Hematopoietic multipotent progenitor cell (in vitro differentiated cells): ENCODE measurements at regions not wholly inside any gene's neighbourhood (a gene's known extent, or its start where the extent isn't known, plus 50 kb on each side); places are given as distances from the start of the nearest gene placed in this dataset.

Experiments
- DNase-seq, 3 donors: peaks; one replicate each; pipeline ENCODE4 v3.0.0-alpha.2; 2011 to 2015; ENCODE audit warnings: low read depth in 2 of 3, low spot score in 2 of 3

GRCh38 chr2:12964904-12965539 is 248.3 kb downstream of the TRIB2 start:
- no peak for DNase-seq

GRCh38 chr2:12965540-12966269 is 249.0 kb downstream of the TRIB2 start:
- peak in 2 of 3 donors; percentile 32 to 67 for DNase-seq

- DNase-seq, result no peak
Measured at GRCh38 chr2:12967804-12968203, 251.1 kb downstream of the TRIB2 start.

- no peak for DNase-seq
Measured at GRCh38 chr2:12968399-12968798, 251.7 kb downstream of the TRIB2 start.

- no peak for DNase-seq
Measured at GRCh38 chr2:12970861-12971260, 254.1 kb downstream of the TRIB2 start.

- DNase-seq, result no peak
Measured at GRCh38 chr2:12971581-12972365, 255.0 kb downstream of the TRIB2 start.

GRCh38 chr2:12978066-12978835 is 261.5 kb downstream of the TRIB2 start:
- no peak for DNase-seq

GRCh38 chr2:12979066-12979465 is 262.3 kb downstream of the TRIB2 start:
- no peak for DNase-seq

- DNase-seq, result no peak
Measured at GRCh38 chr2:12980817-12981216, 264.1 kb downstream of the TRIB2 start.

GRCh38 chr2:12982149-12982584 is 265.4 kb downstream of the TRIB2 start:
- DNase-seq, result peak in 1 of 3 donors; percentile 30

GRCh38 chr2:12987246-12987645 is 270.5 kb downstream of the TRIB2 start:
- no peak for DNase-seq

- DNase-seq, result no peak
Measured at GRCh38 chr2:12988279-12988678, 271.5 kb downstream of the TRIB2 start.

GRCh38 chr2:12990523-12990922 is 273.8 kb downstream of the TRIB2 start:
- DNase-seq, result no peak

- DNase-seq, result no peak
Measured at GRCh38 chr2:12998685-12999084, 281.9 kb downstream of the TRIB2 start.

GRCh38 chr2:13000664-13001363 is 284.1 kb downstream of the TRIB2 start:
- DNase-seq, result no peak

GRCh38 chr2:13001408-13001807 is 284.7 kb downstream of the TRIB2 start:
- peak in 1 of 3 donors; percentile 41 for DNase-seq

GRCh38 chr2:13002536-13003331 is 286.0 kb downstream of the TRIB2 start:
- no peak for DNase-seq

GRCh38 chr2:13003500-13003899 is 286.8 kb downstream of the TRIB2 start:
- no peak for DNase-seq

GRCh38 chr2:13005048-13005447 is 288.3 kb downstream of the TRIB2 start:
- DNase-seq, result no peak
